ENCODE measurements at regions not wholly inside any gene's neighbourhood (a gene's known extent, or its start where the extent isn't known, plus 50 kb on each side); places are given as distances from the start of the nearest gene placed in this dataset.

GRCh38 chr3:195009616-195010015 lies 261.3 kb downstream of the XXYLT1 start:
- H3K4me3 ChIP-seq (ENCODE audit: low read length): no peak overlapping the region

GRCh38 chr3:195010551-195011100 lies 260.3 kb downstream of the XXYLT1 start:
- TF ChIP-seq CTCF (conservative IDR thresholded peaks at IDR 0.05; ENCODE audit: low read length): no peak
- H3K4me3 ChIP-seq (ENCODE audit: low read length): no peak overlapping the region
- DNase-seq (ENCODE audit: low read depth): no peak

More at GRCh38 chr3:195009616-195010015, 261.3 kb downstream of the XXYLT1 start:
- TF ChIP-seq CTCF (conservative IDR thresholded peaks at IDR 0.05; ENCODE audit: low read length): no peak
- no peak for DNase-seq (ENCODE audit: low read depth)

DNA sequence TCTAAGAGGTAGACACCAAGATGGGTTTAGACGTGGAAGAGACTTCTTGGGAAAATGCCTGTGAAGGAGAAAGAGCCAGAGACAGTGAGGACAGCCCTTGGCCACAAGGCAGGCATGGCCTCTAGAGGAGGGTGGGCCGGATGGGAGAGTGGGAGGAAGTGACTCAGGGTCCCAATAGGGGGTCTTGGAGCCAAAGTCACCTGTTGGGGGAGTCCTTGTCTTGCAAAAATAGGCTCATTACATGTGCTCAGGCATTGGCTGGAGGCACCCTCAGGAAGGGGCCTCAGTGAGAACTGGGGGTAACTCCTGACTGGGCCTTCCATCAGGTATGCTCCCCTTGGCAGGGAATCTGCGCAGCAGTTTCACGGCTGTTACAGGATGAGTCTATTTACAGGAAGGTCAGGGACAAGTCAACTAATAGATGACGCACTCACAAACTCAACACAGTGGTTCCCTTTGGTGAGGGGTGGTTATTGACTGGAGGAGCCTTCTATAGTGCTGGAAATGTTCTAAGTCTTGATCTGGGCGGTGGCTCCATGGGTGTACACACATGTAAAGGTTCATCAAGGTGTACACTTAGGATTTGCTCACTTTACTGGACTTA lies 259.6 kb downstream of the XXYLT1 start:
- H3K4me3 ChIP-seq (ENCODE audit: low read length): no peak overlapping the region
- no peak for TF ChIP-seq CTCF (conservative IDR thresholded peaks at IDR 0.05; ENCODE audit: low read length)
- no peak for DNase-seq (ENCODE audit: low read depth)

- H3K4me3 ChIP-seq (ENCODE audit: low read length): no peak overlapping the region
- DNase-seq (ENCODE audit: low read depth): no peak
- TF ChIP-seq CTCF (conservative IDR thresholded peaks at IDR 0.05; ENCODE audit: low read length): no peak
These were observed 258.9 kb downstream of the XXYLT1 start for GRCh38 chr3:195012100-195012499.

DNA sequence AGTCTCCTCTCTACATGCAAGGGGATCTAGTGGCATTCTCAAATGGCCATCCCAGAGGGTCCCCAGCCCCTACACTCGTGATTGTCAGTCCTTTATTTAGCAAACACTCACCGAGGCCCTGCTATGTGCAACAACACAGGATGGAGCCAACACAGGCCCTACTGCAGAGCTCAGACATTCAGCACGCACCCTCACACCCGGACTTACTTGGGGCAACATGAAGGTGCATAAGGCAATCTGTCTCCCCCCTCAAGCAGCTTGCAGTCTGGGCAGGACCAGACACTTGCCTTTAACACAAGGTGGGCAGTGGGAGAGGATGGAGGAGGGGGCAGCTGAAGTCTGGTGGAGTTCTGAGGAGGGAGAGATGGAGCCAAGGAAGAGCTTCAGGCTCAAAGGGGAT lies 258.4 kb downstream of the XXYLT1 start:
- no peak for DNase-seq (ENCODE audit: low read depth)
- no peak for TF ChIP-seq CTCF (conservative IDR thresholded peaks at IDR 0.05; ENCODE audit: low read length)
- no peak overlapping the region for H3K4me3 ChIP-seq (ENCODE audit: low read length)

GRCh38 chr3:195013411-195014361 lies 257.3 kb downstream of the XXYLT1 start:
- H3K4me3 ChIP-seq (ENCODE audit: low read length): no peak overlapping the region
- no peak for DNase-seq (ENCODE audit: low read depth)

More at GRCh38 chr3:195013411-195014361, 257.3 kb downstream of the XXYLT1 start:
- no peak for TF ChIP-seq CTCF (conservative IDR thresholded peaks at IDR 0.05; ENCODE audit: low read length)
